ENCODE measurements at regions not wholly inside any gene's neighbourhood (a gene's known extent, or its start where the extent isn't known, plus 50 kb on each side); places are given as distances from the start of the nearest gene placed in this dataset.

- Histone ChIP-seq H3K4ac (ENCODE audit: low read depth, low read length) (no peak overlapping the region), H2BK12ac (ENCODE audit: low read length) (no peak overlapping the region), H3K79me1 (ENCODE audit: low read length) (no peaks in the 10 kb centered on the region), H3K79me2 (ENCODE audit: control insufficient read depth, insufficient read depth, low read length, poor library complexity) (no peaks in the 10 kb centered on the region), H2BK120ac (ENCODE audit: insufficient read depth, low read length, poor library complexity) (no peak overlapping the region), H2BK5ac (ENCODE audit: low read depth, low read length, poor library complexity) (no peak overlapping the region), H3K9me3 (ENCODE audit: insufficient read depth, low read depth, low read length) (no peaks in the 10 kb centered on the region), H3K23ac (ENCODE audit: low read length) (no peak overlapping the region), H3K18ac (ENCODE audit: low read length) (no peak overlapping the region), H4K8ac (ENCODE audit: low read depth, low read length) (no peak overlapping the region), H3K4me1 (ENCODE audit: control insufficient read depth in 1 of 2, insufficient read depth in 2 of 2, low read length in 2 of 2) (peaks cover 0 to 4% of the 10 kb centered on the region in 2 experiments), H2AK5ac (ENCODE audit: low read length) (no peak overlapping the region), H3K9ac (ENCODE audit: low read length) (no peak overlapping the region), H3K4me2 (ENCODE audit: low read length) (no peak overlapping the region), H4K91ac (ENCODE audit: low read depth, low read length) (no peak overlapping the region), H3K4me3 (ENCODE audit: low read depth, low read length) (no peak overlapping the region), H3K27me3 (ENCODE audit: insufficient read depth, low read length) (no peaks in the 10 kb centered on the region), H3K27ac (ENCODE audit: low read depth, low read length) (no peak overlapping the region), H2AFZ (ENCODE audit: insufficient read depth, low read length, poor library complexity) (no peak overlapping the region), H4K12ac (ENCODE audit: low read depth, low read length) (no peak overlapping the region), H3K36me3 (ENCODE audit: control insufficient read depth in 1 of 2, insufficient read depth in 2 of 2, low read length in 2 of 2) (no peaks in the 10 kb centered on the region), H3K14ac (ENCODE audit: low read length) (no peak overlapping the region)
- no peak for DNase-seq
- WGBS (ENCODE audit: extremely low coverage, insufficient coverage, insufficient read length) = no CpG with 5 or more reads among the region's 4 CpGs
Observed at GRCh38 chr2:111239107-111239506, 118.4 kb downstream of the BCL2L11 start.

GRCh38 chr2:111239581-111240249 is 119.0 kb downstream of the BCL2L11 start:
- H3K9ac ChIP-seq (ENCODE audit: low read length) = no peak overlapping the region
- H3K4me3 ChIP-seq (ENCODE audit: low read depth, low read length) = no peak overlapping the region
- no peak overlapping the region for H2BK5ac ChIP-seq (ENCODE audit: low read depth, low read length, poor library complexity)
- H2BK120ac ChIP-seq (ENCODE audit: insufficient read depth, low read length, poor library complexity) = no peak overlapping the region
- no peak overlapping the region for H2BK12ac ChIP-seq (ENCODE audit: low read length)
- H3K36me3 ChIP-seq (ENCODE audit: control insufficient read depth in 1 of 2, insufficient read depth in 2 of 2, low read length in 2 of 2) = no peaks in the 10 kb centered on the region
- no CpG with 5 or more reads among the region's 3 CpGs for WGBS (ENCODE audit: extremely low coverage, insufficient coverage, insufficient read length)
- H3K79me1 ChIP-seq (ENCODE audit: low read length) = no peaks in the 10 kb centered on the region
- H3K27ac ChIP-seq (ENCODE audit: low read depth, low read length) = no peak overlapping the region
- H3K14ac ChIP-seq (ENCODE audit: low read length) = no peak overlapping the region
- no peak overlapping the region for H2AFZ ChIP-seq (ENCODE audit: insufficient read depth, low read length, poor library complexity)
- H3K4ac ChIP-seq (ENCODE audit: low read depth, low read length) = no peak overlapping the region
- H3K9me3 ChIP-seq (ENCODE audit: insufficient read depth, low read depth, low read length) = no peaks in the 10 kb centered on the region
- no peak for DNase-seq
- peaks cover 0 to 4% of the 10 kb centered on the region in 2 experiments for H3K4me1 ChIP-seq (ENCODE audit: control insufficient read depth in 1 of 2, insufficient read depth in 2 of 2, low read length in 2 of 2)
- no peak overlapping the region for H4K91ac ChIP-seq (ENCODE audit: low read depth, low read length)
- no peak overlapping the region for H3K23ac ChIP-seq (ENCODE audit: low read length)
- no peak overlapping the region for H3K4me2 ChIP-seq (ENCODE audit: low read length)
- no peaks in the 10 kb centered on the region for H3K79me2 ChIP-seq (ENCODE audit: control insufficient read depth, insufficient read depth, low read length, poor library complexity)
- H3K18ac ChIP-seq (ENCODE audit: low read length) = no peak overlapping the region
- no peak overlapping the region for H4K8ac ChIP-seq (ENCODE audit: low read depth, low read length)
- no peak overlapping the region for H2AK5ac ChIP-seq (ENCODE audit: low read length)
- no peaks in the 10 kb centered on the region for H3K27me3 ChIP-seq (ENCODE audit: insufficient read depth, low read length)
- no peak overlapping the region for H4K12ac ChIP-seq (ENCODE audit: low read depth, low read length)

- H4K91ac ChIP-seq (ENCODE audit: low read depth, low read length) = no peak overlapping the region
- no peak overlapping the region for H3K4me2 ChIP-seq (ENCODE audit: low read length)
- H3K4ac ChIP-seq (ENCODE audit: low read depth, low read length) = no peak overlapping the region
- H3K23ac ChIP-seq (ENCODE audit: low read length) = no peak overlapping the region
- no peak overlapping the region for H2BK120ac ChIP-seq (ENCODE audit: insufficient read depth, low read length, poor library complexity)
- H2AFZ ChIP-seq (ENCODE audit: insufficient read depth, low read length, poor library complexity) = no peak overlapping the region
- H3K27ac ChIP-seq (ENCODE audit: low read depth, low read length) = no peak overlapping the region
- no peaks in the 10 kb centered on the region for H3K27me3 ChIP-seq (ENCODE audit: insufficient read depth, low read length)
- H2BK5ac ChIP-seq (ENCODE audit: low read depth, low read length, poor library complexity) = no peak overlapping the region
- H4K12ac ChIP-seq (ENCODE audit: low read depth, low read length) = no peak overlapping the region
- no peak overlapping the region for H3K9ac ChIP-seq (ENCODE audit: low read length)
- no peak overlapping the region for H2BK12ac ChIP-seq (ENCODE audit: low read length)
- peaks cover 0 to 2% of the 10 kb centered on the region in 2 experiments for H3K36me3 ChIP-seq (ENCODE audit: control insufficient read depth in 1 of 2, insufficient read depth in 2 of 2, low read length in 2 of 2)
- H3K14ac ChIP-seq (ENCODE audit: low read length) = no peak overlapping the region
- H3K9me3 ChIP-seq (ENCODE audit: insufficient read depth, low read depth, low read length) = peaks cover 2% of the 10 kb centered on the region
- H3K4me1 ChIP-seq (ENCODE audit: control insufficient read depth in 1 of 2, insufficient read depth in 2 of 2, low read length in 2 of 2) = no peaks in the 10 kb centered on the region
- H3K79me2 ChIP-seq (ENCODE audit: control insufficient read depth, insufficient read depth, low read length, poor library complexity) = no peaks in the 10 kb centered on the region
- H3K79me1 ChIP-seq (ENCODE audit: low read length) = no peaks in the 10 kb centered on the region
- H2AK5ac ChIP-seq (ENCODE audit: low read length) = no peak overlapping the region
- H4K8ac ChIP-seq (ENCODE audit: low read depth, low read length) = no peak overlapping the region
- DNase-seq = no peak
- no peak overlapping the region for H3K4me3 ChIP-seq (ENCODE audit: low read depth, low read length)
- no peak overlapping the region for H3K18ac ChIP-seq (ENCODE audit: low read length)
Observed at GRCh38 chr2:111243295-111243694, 122.6 kb downstream of the BCL2L11 start.

GRCh38 chr2:111244864-111245263 is 124.2 kb downstream of the BCL2L11 start:
- H4K12ac ChIP-seq (ENCODE audit: low read depth, low read length) = no peak overlapping the region
- no peak overlapping the region for H2BK5ac ChIP-seq (ENCODE audit: low read depth, low read length, poor library complexity)
- no peak overlapping the region for H3K18ac ChIP-seq (ENCODE audit: low read length)
- no peaks in the 10 kb centered on the region for H3K79me1 ChIP-seq (ENCODE audit: low read length)
- no peak overlapping the region for H2BK12ac ChIP-seq (ENCODE audit: low read length)
- H4K8ac ChIP-seq (ENCODE audit: low read depth, low read length) = no peak overlapping the region
- peaks cover 0 to 2% of the 10 kb centered on the region in 2 experiments for H3K36me3 ChIP-seq (ENCODE audit: control insufficient read depth in 1 of 2, insufficient read depth in 2 of 2, low read length in 2 of 2)
- H2AK5ac ChIP-seq (ENCODE audit: low read length) = no peak overlapping the region
- no peak overlapping the region for H4K91ac ChIP-seq (ENCODE audit: low read depth, low read length)
- no peak overlapping the region for H3K4me3 ChIP-seq (ENCODE audit: low read depth, low read length)
- no peak overlapping the region for H2AFZ ChIP-seq (ENCODE audit: insufficient read depth, low read length, poor library complexity)
- H3K27ac ChIP-seq (ENCODE audit: low read depth, low read length) = no peak overlapping the region
- H3K4ac ChIP-seq (ENCODE audit: low read depth, low read length) = no peak overlapping the region
- H3K9me3 ChIP-seq (ENCODE audit: insufficient read depth, low read depth, low read length) = peaks cover 2% of the 10 kb centered on the region
- no peak overlapping the region for H2BK120ac ChIP-seq (ENCODE audit: insufficient read depth, low read length, poor library complexity)
- no peak overlapping the region for H3K4me2 ChIP-seq (ENCODE audit: low read length)
- H3K27me3 ChIP-seq (ENCODE audit: insufficient read depth, low read length) = no peaks in the 10 kb centered on the region
- H3K4me1 ChIP-seq (ENCODE audit: control insufficient read depth in 1 of 2, insufficient read depth in 2 of 2, low read length in 2 of 2) = no peaks in the 10 kb centered on the region
- no peak overlapping the region for H3K23ac ChIP-seq (ENCODE audit: low read length)
- no CpG with 5 or more reads among the region's 3 CpGs for WGBS (ENCODE audit: extremely low coverage, insufficient coverage, insufficient read length)
- H3K14ac ChIP-seq (ENCODE audit: low read length) = no peak overlapping the region
- DNase-seq = no peak
- no peaks in the 10 kb centered on the region for H3K79me2 ChIP-seq (ENCODE audit: control insufficient read depth, insufficient read depth, low read length, poor library complexity)
- no peak overlapping the region for H3K9ac ChIP-seq (ENCODE audit: low read length)
